HEK293T (cell line): ENCODE measurements at regions not wholly inside any gene's neighbourhood (a gene's known extent, or its start where the extent isn't known, plus 50 kb on each side); places are given as distances from the start of the nearest gene placed in this dataset.

Experiments used
- BHLHE40 ChIP-seq: fragments of 450-650 bp; IDR thresholded peaks from 2 replicates; pipeline ENCODE4 v1.6.1; 2016; ENCODE audit warnings: mild to moderate bottlenecking, moderate library complexity, borderline replicate concordance
- ELF4 ChIP-seq: fragments of 450-650 bp; IDR thresholded peaks from 2 replicates; pipeline ENCODE4 v1.6.1; 2017; ENCODE audit warnings: antibody characterized with exemption
- FOXK2 ChIP-seq: fragments of 450-650 bp; IDR thresholded peaks from 2 replicates; pipeline ENCODE4 v1.6.1; 2016; ENCODE audit warnings: mild to moderate bottlenecking
- FOXM1 ChIP-seq: fragments of 450-650 bp; IDR thresholded peaks from 2 replicates; pipeline ENCODE4 v1.6.1; 2017; ENCODE audit warnings: mild to moderate bottlenecking, borderline replicate concordance
- LEF1 ChIP-seq: fragments of 450-650 bp; IDR thresholded peaks from 2 replicates; pipeline ENCODE4 v1.6.1; 2017; ENCODE audit warnings: mild to moderate bottlenecking, borderline replicate concordance
- NFRKB ChIP-seq: fragments of 450-650 bp; IDR thresholded peaks from 2 replicates; pipeline ENCODE4 v1.6.1; 2016; ENCODE audit warnings: mild to moderate bottlenecking, moderate library complexity
- SP1 ChIP-seq: fragments of 450-650 bp; IDR thresholded peaks from 2 replicates; pipeline ENCODE4 v1.6.1; 2017
- SUZ12 ChIP-seq: fragments of 450-650 bp; IDR thresholded peaks from 2 replicates; pipeline ENCODE4 v1.6.1; 2016; ENCODE audit warnings: mild to moderate bottlenecking
- TARDBP ChIP-seq: fragments of 450-650 bp; IDR thresholded peaks from 2 replicates; pipeline ENCODE4 v1.6.1; 2016

- TF ChIP-seq TARDBP, result no peak
- TF ChIP-seq LEF1, result no peak
- no peak for TF ChIP-seq ELF4
- TF ChIP-seq SP1, result no peak
- TF ChIP-seq NFRKB, result no peak
- TF ChIP-seq SUZ12, result no peak
- TF ChIP-seq BHLHE40, result no peak
- TF ChIP-seq FOXM1, result no peak
- TF ChIP-seq FOXK2, result no peak
These were observed 535.2 kb upstream of the CDH2 start for GRCh38 chr18:28712172-28712571.
